ENCODE measurements at regions not wholly inside any gene's neighbourhood (a gene's known extent, or its start where the extent isn't known, plus 50 kb on each side); places are given as distances from the start of the nearest gene placed in this dataset.
"Not testable (repeated sequence)": the region's sequence is repeated elsewhere in the genome, so short reads cannot be mapped to it uniquely, and the experiment has no call there.

DNA sequence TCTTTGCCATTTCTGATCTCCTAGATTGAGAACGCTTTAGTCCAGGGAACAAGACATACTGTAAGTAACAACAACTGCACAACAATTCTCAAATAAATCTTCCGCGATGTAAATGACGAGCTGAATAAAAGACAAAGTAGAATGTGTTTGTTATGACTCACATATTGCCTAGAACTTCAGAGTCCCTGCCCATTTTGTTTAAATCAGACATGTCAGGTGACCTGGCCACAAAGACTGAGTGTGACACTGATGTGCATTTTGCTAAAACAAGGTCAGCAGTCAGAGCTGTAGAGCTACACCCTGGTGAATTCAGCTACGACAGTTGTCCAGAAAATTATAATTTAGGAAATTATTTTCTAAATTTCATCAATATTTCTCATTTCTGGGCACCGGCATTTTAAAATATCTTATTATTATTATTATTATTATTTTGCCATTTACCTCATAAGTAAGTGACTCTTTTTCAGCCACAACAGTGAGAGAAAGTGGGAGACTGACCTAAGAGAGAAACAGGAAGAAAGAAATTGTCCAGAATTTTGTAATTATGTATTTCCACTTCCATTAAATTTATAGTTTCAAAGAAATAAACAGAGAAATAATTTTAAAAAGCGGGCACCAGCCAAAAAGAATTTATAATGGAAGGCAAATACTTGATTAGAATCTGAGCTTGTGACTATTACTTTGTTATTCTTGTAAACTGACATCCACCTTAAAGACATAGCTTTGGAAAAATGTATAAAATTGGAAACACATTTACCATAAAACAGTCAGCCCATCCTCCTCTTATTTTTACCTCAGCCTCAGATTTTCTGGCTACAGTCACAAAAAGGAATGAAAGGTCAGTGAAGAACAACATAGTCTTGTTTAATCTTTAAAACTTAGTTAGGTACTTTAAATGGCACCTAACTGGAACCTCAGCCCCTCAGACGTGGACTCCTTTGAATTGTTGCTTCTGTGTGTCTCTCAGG is 157.0 kb upstream of the CITED2 start:
- no peak for DNase-seq

DNA sequence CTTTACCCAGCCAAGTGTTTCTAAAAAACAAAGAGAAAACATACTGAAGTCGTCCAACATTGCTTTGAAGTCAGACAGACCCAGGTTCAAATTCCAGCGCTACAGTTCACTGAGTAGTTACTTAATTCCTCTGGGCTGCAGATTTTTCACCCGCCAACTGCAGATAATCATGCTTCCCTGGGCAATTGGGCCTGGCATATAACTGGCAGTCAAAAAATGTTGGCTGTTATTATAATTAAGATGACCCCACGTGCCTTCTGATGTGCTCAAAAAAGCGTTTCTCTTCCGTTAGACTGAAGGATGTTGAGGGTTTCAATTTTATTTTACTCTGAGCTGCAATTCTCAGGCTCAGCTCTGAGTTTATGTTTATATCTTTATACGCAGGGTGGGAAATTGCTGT is 156.1 kb upstream of the CITED2 start:
- DNase-seq, result no peak

DNA sequence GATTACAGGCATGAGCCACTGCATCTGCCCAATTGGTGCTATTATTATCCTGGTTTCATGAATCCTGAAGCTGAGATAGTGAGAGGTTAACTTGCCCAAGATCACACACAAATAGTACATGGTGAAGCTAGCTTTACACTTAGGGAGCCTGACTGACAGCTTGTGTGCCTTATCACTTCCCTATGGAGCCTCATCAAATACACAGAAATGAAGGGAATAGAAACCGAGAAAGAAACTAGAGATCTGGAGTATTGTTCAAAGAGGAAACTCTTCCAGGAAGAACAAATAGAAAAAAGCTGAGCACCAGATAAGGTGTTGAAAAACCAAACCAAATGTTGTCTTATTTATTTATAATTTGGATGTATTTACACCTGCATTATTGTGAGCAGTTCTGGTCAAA is 155.0 kb upstream of the CITED2 start:
- DNase-seq, result no peak

DNA sequence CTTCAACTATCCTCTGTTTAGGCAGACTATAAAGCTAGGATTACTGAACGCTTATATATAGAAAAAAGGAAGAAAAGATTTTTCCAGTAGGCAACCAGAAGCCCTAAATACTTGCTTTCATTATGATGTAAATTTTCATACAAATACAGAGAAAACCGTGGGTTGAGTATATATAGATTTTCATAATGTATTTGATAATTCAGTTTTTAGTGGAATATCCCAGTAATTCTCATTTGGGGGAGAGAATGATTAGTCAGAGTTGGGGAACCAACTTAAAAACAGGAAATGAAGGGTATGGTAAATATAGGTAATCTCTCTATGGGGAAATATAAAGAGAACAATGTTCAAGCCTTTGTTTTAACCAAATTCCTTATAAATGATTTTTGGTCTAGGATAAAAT is 154.0 kb upstream of the CITED2 start:
- no peak for DNase-seq

DNA sequence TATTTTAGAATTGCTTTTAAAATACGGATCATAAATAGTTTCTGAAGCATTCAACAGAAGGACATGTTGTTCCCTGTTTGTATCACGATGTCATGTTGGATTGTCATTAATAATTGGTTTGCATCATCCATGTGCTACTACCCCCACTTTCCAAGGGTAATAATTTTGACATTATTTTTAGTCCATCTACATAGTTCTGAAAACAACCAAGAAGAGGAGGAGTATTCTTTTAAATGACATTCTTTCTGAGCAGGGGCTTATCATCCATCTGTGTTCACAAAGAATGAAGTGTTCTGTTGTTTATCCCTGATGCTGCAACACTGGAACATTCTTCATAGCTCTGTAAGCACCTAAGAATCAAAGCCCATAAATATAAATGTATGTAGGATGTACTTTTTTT is 151.0 kb upstream of the CITED2 start:
- DNase-seq, result no peak

DNA sequence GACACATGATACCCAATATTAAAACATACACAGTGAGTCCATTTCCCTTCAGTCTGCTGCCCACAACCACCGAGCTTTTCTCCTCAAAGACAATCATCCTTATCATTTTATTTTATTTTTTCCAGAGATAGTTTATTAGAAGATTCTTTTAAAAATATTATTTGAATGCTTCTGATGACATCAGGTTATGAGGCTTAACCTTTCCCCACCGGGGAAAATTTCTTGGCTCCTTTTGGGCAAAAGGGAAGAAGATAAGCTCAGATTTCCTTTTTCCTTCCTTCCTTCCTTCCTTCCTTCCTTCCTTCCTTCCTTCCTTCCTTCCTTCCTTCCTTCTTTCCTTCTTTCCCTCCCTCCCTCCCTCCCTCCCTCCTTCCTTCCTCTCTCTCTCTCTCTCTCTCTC is 149.5 kb upstream of the CITED2 start:
- DNase-seq, result no peak

DNA sequence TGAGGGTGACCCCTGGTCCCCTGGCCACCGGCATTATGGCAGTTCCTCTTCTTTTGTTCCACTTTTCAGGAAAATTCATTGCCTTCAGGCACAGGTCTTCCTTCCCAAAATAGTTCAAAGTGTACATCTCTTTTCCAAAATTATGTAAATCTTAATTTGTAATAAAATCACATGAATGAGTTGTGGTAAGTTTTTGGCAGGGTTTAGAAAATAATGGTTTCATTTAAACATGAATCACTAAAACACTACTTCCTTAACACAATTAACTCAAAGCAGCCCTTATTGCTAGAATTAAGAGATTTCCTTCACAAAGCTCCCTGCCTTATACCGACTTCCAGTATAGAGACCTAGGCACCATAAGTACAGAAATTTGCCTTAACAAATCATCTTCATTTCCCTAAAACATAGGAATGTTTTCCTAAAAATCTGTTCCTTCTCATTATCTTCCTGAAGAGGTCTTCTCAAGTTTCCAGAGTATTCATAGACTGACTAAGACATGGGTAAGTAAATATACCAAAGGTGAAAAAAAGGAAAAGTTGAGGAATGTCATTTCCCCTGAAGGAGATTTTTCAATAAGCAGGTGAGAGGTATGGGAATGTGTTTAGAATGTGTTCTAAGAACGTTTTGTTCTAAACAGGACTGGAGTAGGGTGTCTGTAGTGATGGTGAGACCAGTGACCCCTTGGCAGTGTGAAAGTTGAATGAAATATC is 148.2 kb upstream of the CITED2 start:
- no peak for DNase-seq

DNA sequence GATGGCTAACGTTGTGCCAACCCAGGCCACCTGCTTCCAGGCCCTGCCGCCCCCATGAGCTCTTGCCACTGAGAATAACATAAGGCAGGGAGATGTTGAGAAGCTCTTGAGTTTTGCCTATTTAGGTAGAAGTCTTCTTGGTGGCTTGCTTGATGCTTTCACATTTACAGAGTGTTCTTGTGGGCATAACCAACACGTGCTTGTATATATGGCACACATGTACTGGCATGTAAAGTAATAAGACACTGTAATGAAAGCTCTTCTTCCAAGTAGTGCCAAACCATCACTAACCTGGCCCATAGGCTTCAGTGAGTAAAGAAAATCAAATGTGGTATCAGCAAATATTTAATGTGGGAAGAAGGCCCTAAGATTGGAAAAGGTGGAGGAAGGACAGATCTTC is 146.9 kb upstream of the CITED2 start:
- DNase-seq, result no peak

DNA sequence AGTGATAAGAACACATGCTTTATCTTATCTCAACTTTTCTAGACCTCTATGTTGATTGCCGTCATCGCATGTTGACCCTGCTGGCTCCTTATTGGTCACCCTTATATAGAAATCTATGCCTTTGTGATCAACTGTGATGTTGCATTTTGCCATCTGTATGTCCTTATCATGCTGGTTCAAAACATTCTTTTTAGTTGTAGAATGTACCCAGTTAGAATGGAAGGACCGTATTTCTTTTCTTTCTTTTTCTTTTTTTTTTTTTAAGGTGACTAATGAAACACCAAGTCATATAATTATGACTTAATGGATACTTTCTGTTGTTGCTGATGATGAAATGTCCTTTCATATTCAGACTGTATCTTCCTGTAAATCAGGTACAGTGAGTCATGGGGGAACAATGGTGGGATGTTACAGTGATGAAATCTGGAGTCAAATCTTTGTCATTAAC is 145.9 kb upstream of the CITED2 start:
- no peak for DNase-seq

DNA sequence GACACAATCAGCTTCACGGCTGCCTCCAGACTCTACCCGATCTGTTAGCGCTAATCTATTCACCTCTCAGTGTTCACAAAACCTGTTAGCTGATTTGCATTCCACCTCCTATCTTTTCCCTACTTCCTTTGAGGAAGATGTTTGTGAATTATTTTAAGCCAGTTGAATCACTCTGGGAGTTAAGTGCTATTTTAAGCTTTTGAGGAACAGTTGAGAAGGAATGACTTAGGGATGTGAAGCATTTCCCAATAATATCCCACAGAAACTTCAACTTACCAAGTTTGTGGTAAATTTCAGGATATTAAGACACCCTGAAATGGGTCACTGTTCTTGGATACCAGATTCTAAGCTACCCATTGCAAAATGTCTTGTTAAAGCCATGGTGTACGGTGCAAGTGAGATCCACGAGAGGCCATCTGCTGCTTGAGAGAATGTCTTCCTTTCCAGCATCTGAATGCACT is 145.2 kb upstream of the CITED2 start:
- DNase-seq, result no peak

DNA sequence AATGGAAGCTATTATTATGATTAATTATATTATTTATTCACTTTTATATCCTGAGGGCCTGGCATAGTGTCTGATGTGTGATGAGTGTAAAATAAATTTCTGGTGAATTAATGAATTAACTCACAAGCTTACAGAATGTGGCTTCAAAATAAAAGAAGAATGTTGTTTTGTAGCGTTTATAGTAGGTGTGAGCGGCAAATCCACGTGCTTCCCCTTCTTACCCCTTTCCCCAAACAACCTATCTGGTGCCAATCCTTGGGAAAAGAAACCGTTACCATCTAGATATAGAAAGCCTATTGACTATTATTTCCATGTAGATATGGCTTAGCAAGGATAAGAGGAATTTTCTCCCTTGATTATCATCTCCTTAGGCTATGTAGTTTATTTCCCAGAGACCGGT is 144.6 kb upstream of the CITED2 start:
- DNase-seq, result no peak

DNA sequence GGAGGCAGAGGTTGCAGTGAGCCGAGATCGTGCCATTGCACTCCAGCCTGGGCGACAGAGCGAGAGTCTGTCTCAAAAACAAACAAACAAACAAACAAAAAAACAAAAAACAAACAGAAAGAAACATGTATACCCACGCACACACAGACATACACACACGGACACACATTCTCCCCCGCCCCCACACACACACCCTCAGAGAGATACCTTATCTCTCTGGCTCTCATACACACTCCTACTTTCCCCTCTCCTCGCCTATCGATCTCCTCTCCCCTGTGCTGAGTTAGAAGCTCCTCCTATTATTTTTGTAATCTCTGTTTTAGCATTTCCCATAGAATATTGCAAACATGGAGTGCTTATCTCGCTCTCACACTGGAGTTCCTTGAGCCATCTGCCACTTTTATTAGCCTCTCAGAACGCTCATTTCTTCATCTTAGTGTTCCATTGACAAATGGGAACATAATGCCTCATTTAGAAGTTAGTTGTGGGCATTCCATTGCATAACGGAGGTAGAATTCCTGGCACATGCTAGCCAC is 144.2 kb upstream of the CITED2 start:
- DNase-seq, result no peak

DNA sequence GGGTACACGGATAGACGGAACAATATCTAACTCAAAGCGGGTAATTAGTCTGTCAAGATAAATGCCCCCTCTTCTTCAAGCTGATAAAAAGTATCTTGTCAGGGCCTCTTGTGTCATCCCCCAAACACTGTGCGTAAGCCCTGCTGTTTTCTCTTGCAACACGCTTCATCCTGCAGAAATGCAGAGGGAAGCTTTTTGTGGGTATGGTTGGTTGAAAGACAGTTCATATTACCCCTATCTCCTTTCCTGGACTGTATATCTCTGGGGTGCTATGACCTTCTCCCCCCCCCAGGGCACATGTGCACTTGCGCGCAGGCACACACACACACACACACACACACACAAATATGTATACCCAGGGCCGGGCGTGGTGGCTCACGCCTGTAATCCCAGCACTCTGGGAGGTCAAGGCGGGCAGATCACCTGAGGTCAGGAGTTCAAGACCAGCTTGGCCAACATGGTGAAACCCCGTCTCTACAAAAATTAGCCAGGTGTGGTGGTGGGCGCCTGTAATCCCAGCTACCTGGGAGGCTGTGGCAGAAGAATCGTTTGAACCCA is 143.6 kb upstream of the CITED2 start:
- DNase-seq, result not testable (repeated sequence)

DNA sequence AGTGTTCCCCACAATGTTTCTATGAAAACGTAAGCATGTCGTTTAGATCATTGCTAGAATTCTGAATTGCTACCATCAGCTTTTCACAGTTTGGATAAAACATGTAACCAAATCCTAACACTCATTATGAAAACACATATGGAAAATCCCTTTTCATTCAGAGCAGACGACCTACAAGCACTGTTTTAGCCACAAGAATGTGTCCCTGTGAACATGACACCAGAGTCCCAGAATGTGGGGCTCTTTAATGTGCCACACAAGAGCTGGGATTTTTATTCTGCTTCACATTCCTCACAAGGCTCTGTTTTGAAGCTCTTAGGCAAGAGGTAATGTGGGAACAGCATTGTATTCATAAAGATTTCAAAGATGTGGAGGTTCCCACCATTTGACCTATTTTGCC is 141.1 kb upstream of the CITED2 start:
- peak; percentile 65 for DNase-seq

DNA sequence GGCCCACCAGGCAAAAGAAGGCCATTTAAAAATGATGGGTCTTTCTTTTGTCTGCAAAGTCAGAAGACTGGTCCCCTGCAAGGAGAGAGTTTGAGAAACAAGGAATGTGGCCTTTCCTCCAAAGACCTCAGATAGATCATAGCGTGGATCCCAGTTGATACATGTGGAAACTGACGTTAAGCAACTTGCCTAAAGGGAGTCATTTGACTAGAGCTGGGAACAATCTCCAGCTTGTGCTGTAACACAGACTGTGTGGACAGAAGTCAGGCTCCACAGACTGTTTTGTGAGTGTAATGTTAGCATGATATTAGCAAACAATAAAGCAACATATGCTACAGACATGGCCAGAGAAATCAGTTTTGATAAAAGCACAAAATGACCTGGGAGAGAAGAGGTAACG is 140.4 kb upstream of the CITED2 start:
- no peak for DNase-seq

DNA sequence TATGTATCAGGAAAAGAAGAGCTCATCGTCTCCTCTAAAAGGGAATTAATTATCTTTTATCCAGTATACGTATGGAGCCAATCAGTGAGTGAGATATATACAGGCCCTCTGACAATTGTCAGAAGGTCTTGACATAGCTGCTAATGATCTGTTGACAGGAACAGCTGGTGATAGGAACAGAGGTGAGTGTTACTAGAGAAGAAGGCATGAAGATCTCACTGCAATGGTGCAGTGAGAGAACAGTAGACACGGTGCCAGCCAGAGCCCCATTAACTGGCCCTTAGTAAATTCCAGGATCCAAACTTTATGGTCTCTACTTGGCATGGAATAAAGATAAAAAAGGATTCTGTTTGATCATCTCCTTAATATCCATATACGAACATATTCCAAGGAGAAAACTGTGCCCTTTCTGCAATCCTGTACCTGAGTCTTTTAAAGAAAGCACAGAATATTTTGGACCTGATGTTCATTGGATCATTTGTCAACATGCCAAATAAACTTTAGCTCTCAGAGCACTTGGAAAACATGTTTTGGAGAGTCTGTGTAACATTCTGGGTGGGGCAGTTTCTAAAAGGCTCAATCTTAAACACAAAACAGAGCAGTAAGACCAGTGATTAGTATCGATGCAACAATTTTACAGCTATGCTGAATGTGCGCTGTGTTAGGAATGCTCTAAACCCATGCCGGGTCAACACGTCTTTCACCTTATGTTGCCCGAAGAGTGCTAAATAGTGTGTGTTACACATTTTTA is 135.8 kb upstream of the CITED2 start:
- no peak for DNase-seq

DNA sequence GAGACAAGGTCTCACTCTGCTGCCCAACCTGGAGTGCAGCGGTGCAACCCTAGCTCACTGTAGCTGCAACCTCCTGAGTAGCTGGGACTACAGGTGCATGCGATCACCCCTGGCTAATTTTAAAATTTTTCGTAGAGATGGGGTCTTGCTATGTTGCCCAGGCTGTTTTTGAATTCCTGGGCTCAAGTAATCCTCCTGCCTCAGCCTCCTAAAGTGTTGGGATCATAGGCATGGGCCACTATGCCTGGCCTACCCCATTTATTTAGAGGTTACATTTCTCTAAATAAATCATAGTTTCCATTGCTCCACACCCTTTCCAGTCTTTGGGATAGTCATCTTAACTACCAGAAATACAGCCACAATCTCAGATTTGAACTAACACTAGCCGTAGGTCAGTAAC is 134.7 kb upstream of the CITED2 start:
- DNase-seq, result no peak

DNA sequence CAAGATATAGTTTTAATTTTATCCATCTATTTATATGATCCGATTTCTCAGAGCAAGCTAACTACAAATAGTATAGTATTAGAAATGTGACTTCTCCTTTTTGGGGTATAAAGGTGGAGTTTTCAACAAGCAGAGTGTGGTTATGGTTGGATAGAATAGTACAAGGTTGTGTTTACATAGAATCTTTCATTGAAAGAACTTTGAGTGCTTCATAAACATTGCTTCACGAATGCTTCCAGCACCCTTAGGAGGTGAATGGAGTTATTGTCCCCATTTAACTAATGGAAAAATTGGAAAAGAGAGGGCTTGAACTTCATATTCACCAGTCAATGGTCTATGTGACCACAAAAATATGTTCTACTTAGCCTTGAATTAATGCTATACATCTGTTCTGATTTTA is 134.1 kb upstream of the CITED2 start:
- no peak for DNase-seq

DNA sequence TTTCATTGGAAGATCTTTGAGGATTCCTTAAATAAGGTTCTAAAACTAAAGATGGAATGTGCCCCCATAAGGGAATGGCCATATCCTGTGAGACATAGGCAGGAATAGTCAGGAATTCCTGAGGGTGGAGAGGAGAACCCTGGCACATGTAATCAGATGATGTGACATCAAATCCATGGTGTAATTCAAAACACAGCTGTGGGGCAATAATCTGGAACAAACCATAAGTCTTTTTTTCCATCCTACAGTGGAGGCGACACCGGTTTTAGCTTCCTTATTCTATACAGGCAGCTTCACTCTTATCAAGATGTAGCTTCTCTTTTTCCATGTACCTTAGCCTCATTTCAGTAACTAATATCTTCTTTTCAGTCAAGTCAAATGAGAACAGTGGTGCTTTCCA is 133.6 kb upstream of the CITED2 start:
- DNase-seq, result no peak

DNA sequence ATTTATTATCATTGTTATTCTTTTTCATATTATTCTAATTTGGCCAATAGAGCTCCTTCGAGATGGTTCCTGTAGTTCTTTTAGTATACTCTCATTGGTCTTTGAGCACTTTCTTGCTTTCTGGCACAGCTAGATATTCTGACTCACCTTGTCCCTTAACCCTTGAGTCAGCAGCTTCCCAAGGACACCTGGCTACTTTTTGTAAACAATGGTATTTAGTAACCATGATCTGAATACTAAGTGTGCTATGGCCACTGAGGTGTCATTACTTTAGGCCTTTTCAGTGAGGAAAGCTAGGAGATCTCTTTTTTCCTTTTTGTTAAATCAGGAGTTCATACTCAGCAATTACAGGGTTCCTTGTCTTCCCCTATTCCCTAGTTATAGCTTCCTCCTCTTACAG is 126.5 kb upstream of the CITED2 start:
- no peak for DNase-seq

DNA sequence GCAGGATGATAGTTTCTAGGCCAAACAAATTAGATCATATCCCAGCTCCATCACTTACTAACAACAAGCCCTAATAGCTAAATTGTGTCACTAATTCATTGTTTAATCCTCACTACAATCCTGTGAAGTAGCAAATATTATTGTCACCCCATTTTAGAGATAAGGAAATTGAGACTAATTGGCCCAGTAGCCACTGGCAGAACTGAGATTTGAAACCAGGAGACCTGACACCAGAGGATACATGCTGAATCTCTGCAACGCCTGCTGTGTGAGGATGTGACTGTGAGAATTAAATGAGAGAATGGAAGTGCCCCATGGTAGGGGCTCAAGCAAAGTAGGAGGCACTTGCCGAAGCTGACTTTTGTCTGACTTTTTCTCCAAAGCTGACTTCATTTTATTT is 124.3 kb upstream of the CITED2 start:
- DNase-seq, result no peak

DNA sequence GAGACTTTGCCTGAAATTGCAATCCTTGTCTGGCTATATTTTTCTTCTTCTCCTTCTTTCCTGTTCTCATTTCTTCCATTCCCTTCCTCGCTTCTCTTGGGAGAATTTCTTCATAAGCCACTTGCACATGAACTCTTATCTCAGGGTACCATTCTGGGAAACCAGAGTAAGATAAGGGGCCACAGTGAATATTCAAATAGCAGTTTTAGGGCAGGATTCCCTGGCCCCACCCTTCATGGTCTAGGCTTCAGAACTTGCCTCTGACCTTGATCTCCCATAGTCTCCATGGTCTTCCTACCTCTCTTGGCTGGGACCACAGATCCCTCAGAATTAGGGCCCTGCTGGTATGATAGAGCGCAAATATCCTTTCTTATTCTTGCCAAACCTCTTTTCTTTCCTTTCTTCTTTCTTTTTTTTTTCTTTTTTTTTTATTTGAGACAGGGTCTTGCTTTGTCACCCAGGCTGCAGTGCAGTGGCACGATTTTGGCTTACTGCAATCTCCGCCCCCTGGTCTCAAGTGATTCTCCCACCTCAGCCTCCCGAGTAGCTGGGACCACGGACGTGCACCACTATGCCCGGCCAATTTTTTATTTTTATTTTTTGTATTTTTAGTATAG is 123.0 kb upstream of the CITED2 start:
- no peak for DNase-seq
